ENCODE measurements at regions not wholly inside any gene's neighbourhood (a gene's known extent, or its start where the extent isn't known, plus 50 kb on each side); places are given as distances from the start of the nearest gene placed in this dataset.

DNA sequence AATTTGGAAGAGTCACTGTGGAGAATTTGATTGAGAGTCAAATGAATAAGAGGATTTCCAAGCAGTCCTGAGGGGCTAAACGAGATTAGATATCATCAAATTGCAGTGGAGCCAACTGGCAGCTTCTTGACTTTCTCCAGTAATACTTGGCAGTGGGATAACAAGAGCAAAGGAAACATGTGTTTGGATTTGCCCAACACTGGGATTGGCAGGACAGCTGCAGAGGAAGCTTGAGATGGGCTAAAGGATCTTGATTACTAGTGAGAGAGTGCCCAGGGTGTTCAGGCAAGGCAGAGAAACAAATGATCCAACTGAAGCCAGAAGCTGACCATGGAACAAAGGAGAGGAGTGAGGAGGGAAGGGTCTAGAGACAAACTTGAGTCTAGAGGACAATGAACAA is 356.0 kb upstream of the ISL1 start:
- no peak for DNase-seq (ENCODE audit: extremely low read depth in 1 of 2, low read depth in 1 of 2)

DNA sequence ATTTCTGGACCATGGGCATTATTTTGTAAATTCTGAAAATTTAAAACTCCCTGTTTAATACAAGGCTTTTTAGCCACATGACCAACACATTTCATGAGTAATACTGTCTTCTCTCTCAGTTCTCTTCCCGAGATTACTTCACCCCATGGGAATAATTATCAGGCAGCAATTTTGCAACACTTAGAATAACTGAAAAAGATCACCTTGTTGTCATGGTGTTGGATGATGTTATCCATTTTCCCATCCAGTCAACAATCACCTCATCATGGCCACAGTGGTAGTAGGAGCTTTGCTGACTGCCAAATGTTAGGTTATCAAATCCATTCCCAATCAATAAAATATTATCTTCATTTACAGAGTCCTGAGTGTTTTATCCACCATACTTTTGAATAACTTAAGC is 354.9 kb upstream of the ISL1 start:
- DNase-seq (ENCODE audit: extremely low read depth in 1 of 2, low read depth in 1 of 2): no peak

DNA sequence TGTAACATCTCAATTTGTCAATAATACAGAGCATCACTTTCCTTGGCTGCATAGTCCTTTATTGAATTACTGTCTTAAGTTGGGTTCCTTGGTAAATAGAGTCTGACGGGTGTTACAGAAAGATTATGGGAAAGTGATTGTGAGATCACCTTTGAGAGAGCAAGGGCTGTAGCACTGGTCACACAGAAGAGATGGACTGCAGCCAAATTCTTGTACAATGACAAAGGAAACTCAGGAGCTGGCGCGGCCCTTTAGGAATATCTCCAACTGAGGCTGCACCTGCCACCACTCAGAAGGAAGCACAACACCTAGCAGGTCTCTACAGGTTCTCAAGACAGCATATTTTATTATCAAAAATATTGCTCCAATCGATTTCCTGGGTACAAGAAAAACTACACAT is 350.0 kb upstream of the ISL1 start:
- no peak for DNase-seq (ENCODE audit: extremely low read depth in 1 of 2, low read depth in 1 of 2)

DNA sequence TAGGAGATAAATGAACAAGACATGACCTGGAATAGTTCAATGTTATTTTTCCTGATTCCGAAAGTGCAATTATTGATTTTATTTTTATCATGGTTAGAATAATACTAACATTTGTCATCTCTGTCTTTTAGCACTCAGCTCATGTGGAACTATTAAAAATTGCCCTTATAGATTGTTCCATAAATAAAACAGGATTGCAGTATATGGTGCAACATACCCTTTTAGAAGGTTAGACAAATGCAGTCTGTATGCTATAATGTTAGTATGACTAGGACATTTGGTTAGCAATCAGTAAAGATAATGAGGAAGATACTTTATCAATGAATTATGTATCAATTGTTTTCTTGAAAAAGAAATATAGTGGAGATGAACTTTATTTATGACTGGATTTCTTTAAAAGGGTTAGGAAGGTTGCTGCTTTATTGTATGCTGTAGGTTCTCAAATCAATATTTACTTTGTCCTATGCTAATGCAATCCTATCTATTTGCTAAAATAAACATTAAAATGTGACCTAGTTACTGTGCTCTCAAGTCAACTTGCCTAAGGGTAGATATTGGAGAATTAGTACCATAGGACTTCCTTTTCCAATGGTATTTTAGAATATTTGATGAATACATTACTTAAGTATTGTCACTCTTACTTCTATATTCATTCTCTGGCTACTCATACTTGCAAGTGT is 348.9 kb upstream of the ISL1 start:
- no peak for DNase-seq (ENCODE audit: extremely low read depth in 1 of 2, low read depth in 1 of 2)

DNA sequence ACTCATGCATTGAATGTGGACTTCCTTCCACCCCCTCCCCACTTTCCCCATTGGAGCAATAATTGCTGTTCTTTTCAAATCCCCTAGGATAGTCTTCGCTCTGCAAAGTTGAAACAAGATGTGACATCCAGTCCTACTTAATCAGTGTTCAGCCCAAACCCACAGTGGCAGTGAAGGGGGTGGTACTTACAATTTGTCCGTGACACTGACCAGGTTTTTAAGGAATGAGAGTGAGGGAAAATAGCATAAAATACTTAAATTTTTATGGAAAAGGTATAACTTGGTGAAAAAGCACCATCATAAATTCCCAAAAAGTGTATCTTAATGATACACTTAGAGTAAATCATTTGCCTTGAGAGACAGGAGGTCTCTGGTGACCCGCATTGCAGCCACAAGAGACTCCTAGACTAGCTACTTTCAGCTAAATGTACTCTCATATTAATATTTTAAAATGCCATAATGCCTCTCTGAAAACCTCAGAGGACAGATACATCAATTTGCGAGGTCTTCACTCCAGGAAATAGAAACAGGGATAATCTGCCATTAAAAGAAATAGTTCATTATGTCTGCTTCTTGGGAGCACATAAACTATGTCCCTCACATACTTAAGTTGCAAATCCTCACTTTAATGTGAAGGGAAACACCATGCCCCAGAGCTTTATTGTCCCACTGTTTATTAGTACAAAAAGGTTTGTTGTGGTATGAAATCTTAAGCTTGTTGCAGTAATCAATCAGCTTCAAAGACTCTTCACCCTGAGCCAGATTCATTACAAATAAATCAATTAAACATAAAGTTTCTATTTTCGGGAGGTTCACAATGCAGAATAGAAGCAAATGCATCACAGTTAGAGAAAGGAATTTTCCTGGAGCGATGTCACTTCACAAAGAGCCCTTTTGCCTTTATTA is 343.6 kb upstream of the ISL1 start:
- no peak for DNase-seq (ENCODE audit: extremely low read depth in 1 of 2, low read depth in 1 of 2)

DNA sequence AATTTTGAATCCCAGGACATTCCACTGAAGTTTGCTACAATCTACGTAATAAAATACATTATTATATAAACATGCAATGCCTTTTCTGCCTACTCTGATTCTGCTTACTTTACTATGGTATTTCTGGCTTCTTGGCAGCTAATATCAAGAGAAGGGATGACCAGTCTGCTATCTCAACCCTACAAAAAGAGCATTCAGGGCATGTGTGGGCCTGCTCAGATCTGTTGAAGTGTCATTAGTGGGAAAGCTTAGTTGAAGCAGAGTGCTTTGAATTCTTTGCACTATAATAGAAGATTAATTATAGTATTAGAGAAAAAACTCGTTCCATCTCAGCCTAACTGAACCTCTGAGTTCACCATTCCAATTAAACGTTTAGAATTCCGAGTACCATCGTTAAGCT is 339.5 kb upstream of the ISL1 start:
- DNase-seq (ENCODE audit: extremely low read depth in 1 of 2, low read depth in 1 of 2): no peak

DNA sequence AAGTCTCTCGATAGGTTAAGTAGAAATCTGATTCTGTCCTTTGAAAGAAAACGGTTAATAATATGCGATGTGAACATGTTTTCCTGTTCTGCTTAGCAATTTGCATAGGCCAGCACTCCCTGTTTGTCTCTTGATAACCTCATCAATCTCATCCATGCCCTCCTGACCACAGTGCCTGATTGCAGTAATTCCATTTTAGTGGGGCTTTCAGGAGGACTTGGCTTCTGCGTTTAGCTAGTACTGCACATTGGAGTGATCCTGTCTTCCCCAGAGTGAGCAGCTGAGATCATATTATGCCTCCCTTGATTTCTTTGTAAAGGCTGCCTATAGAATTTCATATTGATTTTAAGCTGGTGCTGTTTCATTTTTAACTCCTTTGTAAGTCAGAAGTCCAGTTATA is 335.9 kb upstream of the ISL1 start:
- DNase-seq (ENCODE audit: extremely low read depth in 1 of 2, low read depth in 1 of 2): no peak

DNA sequence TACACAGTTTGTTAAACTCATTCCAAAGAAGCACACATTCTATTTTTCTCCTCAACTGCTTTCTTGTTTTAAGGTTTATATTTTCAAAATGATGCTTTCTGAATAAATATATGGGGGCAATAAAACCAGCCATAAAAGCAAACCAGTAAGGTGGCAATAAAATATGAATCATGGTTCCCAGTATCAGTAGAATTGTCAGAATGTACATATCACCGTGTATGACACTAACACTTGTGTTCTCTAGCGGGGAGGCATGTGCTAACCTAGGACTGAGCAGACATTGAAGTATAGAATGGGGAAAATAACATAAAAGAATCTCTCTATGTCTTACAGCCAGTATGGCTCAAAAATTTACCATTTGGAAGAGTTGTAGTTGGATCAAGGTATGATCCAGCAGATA is 329.9 kb upstream of the ISL1 start:
- no peak for DNase-seq (ENCODE audit: extremely low read depth in 1 of 2, low read depth in 1 of 2)

DNA sequence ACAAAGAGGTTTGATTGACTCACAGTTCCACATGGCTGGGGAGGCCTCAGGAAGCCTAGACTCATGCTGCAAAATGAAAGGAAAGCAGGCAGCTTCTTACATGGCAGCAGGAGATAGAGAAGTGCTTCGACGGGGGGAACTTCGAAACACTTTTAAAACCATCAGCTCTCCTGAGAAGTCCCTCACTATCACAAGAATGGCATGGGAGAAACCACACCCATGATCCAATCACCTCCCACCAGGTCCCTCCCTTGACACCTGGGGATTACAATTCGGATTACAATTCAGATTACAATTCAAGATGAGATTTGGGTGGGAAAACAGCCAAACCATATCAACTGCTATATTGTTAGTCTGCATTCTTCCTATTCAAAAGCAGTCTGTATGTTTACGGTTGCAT is 322.3 kb upstream of the ISL1 start:
- no peak for DNase-seq (ENCODE audit: extremely low read depth in 1 of 2, low read depth in 1 of 2)

DNA sequence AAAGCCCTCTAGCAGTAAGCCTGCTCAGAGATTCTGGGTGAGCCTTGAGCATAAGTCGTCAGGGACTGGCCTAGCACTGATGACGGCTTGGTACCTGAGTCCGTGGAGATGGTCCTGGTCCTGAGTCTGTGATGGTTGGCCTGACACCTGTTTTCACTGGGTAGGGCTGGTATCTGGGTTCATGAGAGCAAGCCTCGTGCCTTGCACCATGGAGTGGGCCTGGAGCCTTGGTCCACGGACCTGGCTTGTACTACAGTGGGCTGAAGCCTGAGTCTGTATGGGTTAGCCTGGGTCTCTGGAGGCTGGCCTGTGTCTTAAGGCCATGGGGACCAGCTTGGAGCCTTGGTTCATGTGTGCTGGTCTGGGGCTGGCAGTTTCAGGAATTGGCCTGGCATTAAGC is 310.3 kb upstream of the ISL1 start:
- DNase-seq (ENCODE audit: extremely low read depth in 1 of 2, low read depth in 1 of 2): no peak

DNA sequence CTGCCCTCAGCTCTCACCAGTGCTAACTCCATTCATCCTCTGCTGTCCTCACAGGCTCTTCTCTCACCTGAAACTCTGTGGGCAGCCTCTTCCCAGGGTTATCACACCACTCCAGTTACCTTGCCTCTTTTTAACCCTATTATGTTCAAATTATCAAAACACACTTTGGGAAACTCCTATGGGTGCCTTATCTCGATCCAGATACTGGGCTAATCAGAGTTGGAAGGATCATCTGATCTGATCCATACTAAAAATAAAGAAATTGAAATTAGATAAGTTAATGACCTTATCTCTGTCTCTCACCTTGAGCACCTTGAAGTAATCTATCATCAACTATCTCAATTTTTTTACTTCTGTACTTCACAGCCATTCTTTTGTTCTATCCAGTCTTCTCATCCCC is 300.5 kb upstream of the ISL1 start:
- no peak for DNase-seq (ENCODE audit: extremely low read depth in 1 of 2, low read depth in 1 of 2)

DNA sequence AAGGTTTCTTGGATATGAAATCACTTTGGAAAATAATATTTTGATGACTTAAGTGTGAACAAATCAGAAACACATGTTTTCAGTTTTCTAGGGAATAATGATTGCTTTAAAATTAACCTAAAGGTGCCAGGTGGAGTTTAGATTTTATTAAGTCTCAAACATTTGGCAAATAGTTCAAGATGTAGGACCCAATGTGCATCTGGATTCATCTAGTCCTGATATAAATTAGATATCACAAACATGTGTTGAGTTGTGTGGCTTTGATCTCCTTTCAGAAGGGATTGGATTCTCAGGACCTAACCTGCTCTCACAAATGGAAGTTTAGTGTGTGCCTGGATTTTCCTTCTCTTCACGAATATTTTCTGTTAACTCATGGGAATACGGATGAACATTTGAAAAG is 291.4 kb upstream of the ISL1 start:
- no peak for DNase-seq (ENCODE audit: extremely low read depth in 1 of 2, low read depth in 1 of 2)

DNA sequence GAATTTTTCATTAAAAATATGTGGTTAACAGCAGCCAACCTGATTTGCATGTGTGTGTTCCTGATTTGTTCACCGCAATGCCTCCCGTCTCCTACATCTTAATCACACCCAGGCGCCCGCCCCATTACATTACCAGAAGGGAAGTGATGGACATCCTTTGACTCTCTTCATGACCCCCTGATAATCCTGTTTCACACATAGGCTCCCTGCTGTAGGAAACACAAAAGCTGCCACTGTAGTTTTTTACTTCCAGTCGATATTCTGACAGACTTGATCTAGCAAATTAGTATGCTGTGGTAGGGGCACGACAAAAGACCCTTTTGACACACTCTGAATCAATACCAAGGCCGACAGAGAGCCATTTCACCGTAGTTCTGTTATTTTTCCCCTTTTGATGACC is 287.8 kb upstream of the ISL1 start:
- DNase-seq (ENCODE audit: extremely low read depth in 1 of 2, low read depth in 1 of 2): no peak

DNA sequence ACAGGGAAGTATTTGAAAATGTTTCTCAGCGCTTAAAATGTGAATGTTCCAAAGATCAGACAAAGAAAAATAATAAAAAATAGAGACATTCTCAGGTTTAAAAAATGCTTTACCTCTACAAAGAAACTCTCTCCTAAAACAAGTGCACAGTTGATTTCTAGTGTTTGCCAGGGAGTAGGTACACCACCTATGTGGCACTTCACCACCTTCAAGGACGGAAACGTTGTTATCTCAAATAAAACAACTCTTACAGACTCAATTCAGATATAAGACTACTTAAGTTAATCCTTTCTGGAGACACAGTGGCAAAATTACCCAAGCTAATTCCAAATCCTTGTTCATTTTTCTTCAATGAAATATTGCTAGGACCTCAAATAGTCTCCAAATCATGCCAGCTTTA is 286.4 kb upstream of the ISL1 start:
- no peak for DNase-seq (ENCODE audit: extremely low read depth in 1 of 2, low read depth in 1 of 2)

DNA sequence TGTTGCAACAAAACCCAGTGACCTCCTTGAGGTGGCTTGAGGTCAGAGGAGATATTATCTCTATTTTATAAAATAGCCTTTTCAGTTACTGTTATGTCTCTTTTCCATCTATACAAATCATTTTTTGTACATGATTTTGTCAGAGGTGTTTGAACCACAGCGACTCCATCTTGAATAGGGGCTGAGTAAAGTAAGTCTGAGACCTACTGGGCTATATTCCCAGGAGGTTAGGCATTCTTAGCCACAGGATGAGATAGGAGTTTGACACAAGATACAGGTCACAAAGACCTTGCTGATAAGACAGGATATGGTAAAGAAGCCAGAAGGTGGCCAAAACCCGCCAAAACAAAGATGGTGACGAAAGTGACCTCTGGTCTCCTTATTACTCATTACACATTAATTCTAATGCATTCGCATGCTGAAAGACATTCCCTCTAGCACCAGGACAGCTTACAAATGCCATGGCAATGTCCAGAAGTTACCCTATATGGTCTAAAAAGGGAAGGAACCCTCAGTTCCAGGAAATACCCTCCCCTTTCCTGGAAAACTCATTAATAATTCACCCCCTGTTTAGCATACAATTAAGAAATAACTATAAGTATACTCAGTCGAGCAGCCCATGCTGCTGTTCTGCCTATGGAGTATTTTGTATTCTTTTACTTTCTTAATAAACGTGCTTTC is 283.9 kb upstream of the ISL1 start:
- DNase-seq (ENCODE audit: extremely low read depth in 1 of 2, low read depth in 1 of 2): no peak

DNA sequence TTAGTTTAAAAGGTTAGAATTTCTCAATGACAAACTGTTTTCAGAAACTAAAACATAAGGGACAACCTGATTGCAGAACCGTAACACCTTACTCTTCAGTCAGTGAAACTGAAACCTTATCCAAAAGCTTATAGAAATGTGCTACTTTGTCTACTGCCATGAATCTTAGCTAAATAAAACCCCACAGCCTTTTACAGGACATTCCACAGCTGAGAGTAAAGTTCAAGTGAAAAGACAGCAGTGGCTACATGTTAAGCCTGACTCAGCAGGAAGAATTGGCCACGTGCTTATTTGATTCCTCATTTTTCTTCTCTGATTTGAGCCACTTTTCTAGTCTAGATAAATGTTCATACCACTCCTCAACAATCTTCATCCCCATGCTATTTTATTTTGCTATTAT is 278.7 kb upstream of the ISL1 start:
- no peak for DNase-seq (ENCODE audit: extremely low read depth in 1 of 2, low read depth in 1 of 2)

DNA sequence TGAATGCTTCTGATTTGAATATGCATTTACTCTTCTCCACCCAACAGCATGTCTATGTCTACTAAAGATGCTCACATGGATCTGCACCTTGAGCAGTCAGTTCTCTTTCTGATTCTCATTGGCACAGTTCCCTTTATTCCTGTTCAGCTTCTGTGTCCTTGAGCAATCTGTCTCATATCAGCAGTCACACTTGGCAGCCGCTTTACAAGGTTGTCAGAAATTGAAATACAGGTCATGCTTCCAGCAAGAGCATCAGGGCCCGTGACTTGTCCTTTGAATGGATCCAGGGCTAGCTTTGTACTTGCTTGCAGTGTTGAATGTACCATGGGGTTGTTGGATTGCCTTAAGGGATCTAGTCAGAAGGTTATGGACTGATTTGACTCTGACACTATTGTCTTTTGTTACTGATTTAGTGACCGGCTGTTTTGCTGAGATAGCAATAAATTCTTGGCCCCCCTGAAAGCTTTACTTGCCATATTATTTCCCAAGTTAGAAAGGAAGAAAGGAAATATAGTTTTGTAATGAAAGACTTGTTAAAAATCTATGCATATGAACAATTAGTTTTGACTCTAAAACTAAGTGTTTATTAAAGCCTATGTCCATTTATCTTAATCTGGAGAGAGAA is 273.4 kb upstream of the ISL1 start:
- DNase-seq (ENCODE audit: extremely low read depth in 1 of 2, low read depth in 1 of 2): no peak

DNA sequence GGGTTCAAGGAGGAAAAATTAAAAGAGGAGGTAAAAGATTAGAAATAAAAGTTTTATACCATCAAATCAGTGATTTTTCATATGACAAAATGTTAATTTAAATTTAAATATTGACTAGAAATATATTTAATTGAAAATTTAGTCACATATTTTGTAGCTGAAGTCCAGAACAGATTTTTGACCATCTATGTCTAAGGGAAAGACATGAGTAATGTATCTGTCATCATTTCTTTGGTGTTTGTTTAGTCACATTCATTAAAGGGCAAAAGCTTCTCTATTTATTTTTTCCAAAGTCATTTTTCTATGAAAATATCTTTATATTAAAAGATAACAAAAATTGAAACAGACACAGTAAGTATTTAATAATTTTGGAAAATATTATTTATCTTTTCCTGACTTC is 252.0 kb upstream of the ISL1 start:
- DNase-seq (ENCODE audit: extremely low read depth in 1 of 2, low read depth in 1 of 2): no peak

DNA sequence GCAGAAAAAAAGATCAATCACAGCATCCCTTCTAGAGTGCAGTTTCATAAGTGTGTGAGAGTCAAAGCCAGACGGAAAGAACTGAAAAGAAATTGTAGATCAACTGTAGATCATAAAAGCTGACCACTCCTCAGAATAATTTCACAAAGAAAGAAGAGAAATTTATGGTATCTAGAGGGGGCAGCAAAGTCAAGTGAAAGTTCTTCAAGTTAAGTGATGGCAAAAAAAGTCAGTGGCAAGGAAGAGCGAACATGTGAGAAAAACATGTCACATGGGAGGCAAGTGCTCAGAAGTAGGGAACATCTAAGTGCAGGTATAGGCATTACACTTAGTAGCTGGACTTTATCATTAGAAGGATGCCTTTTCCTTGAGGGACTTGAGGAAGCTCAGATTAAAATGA is 245.1 kb upstream of the ISL1 start:
- no peak for DNase-seq (ENCODE audit: extremely low read depth in 1 of 2, low read depth in 1 of 2)

DNA sequence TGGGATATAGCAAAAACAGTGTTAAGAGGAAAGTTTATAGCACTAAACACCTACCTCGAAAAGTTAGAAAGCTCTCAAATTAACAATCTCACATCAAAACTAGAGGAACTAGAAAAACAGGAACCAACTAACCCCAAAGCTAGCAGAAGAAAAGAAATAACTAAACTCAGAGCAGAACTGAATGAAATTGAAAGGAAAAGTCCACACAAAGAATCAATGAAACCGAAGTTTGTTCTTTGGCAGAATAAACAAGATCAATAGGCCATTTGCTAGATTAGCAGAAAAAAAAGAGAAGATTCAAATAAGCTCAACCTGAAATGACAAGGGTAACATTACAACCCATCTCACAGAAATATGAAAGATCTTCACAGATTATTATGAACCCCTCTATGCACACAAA is 234.8 kb upstream of the ISL1 start:
- no peak for DNase-seq (ENCODE audit: extremely low read depth in 1 of 2, low read depth in 1 of 2)

DNA sequence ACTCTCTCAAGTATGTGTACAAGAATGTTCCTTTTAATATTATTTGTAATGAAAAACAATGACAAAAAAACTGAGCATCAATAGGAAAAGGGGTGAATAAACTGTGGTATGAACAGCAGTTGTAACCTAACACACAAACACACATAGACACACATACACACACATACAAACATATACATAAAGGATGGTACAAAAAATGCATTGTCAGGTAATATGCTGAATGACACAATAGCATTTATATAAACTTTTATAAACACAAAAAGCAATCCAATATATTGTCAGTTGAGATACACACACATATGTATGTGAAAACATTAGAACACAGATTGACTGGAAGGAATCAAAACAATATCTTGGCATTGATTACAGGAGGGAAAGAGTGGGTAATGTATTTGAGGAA is 227.0 kb upstream of the ISL1 start:
- DNase-seq (ENCODE audit: extremely low read depth in 1 of 2, low read depth in 1 of 2): no peak

DNA sequence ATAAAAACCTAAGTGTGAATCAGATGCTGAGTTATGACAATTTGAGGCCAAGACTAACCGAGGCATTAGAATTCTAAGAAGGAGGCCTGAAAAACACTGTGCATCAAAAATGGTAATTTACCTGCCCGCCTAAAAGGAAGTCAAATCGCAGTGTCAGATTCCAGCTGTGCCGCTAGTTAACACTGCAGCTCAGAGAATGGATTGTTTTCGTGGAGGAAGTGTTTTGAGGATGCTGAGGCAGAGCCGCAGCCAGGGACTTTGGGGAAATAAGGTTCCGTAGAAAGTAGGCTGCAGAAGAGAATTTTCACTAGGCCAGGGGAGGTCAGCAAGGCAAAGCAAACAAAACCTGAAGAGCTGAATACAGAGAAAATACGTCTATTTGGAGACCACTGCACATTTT is 226.4 kb upstream of the ISL1 start:
- no peak for DNase-seq (ENCODE audit: extremely low read depth in 1 of 2, low read depth in 1 of 2)
